Naive thymus-derived CD4-positive, alpha-beta T cell (primary cell): ENCODE measurements at regions not wholly inside any gene's neighbourhood (a gene's known extent, or its start where the extent isn't known, plus 50 kb on each side); places are given as distances from the start of the nearest gene placed in this dataset.

Experiments used
- ATAC-seq: fragments of 150-1000 bp; cut with Tn5 transposase; 2 replicates; pipeline ENCODE4 v1.10.0; 2021; ENCODE audit warnings: mild to moderate bottlenecking, moderate library complexity
- CTCF ChIA-PET: fragments of 350-600 bp; sonication (Branson Sonifier 250); formaldehyde crosslinking; loops from one replicate; lab custom pipeline; 2021; ENCODE audit warnings: antibody characterized with exemption; lab: Charles Lee
- POLR2A ChIA-PET: fragments of 350-600 bp; sonication (Branson Sonifier 250); formaldehyde crosslinking; loops from one replicate; lab custom pipeline; 2021; ENCODE audit warnings: antibody characterized with exemption, inconsistent platforms; lab: Charles Lee
- DNase-seq, 9 donors: peaks; one replicate each; pipeline versions ENCODE4 v3.0.0 to v3.0.0-alpha.2; 2020 to 2022; ENCODE audit warnings: mixed read lengths in 1 of 9
- H3K27ac ChIP-seq: one replicate; pipeline ENCODE4 v1.7.0; 2013; ENCODE audit warnings: mild to moderate bottlenecking, low read depth, low read length, moderate library complexity
- H3K27me3 ChIP-seq, 2 donors: one replicate each; pipeline ENCODE4 v1.7.0; 2013; ENCODE audit warnings: low read length in 2 of 2, mild to moderate bottlenecking in 2 of 2, moderate library complexity in 2 of 2; ENCODE audit not compliant: control insufficient read depth in 2 of 2, insufficient read depth in 2 of 2
- H3K36me3 ChIP-seq, 3 experiments: 1 replicate in 2 of 3; 2 replicates in 1 of 3; pipeline ENCODE4 v1.7.0; 2013; ENCODE audit warnings: low read length in 3 of 3, mild to moderate bottlenecking in 3 of 3, moderate library complexity in 1 of 3; ENCODE audit not compliant: insufficient read depth in 3 of 3, control insufficient read depth in 2 of 3
- H3K4me1 ChIP-seq, 2 donors: one replicate each; pipeline ENCODE4 v1.7.0; 2013; ENCODE audit warnings: low read length in 2 of 2, mild to moderate bottlenecking in 2 of 2, moderate library complexity in 1 of 2; ENCODE audit not compliant: control insufficient read depth in 2 of 2, insufficient read depth in 2 of 2
- H3K4me3 ChIP-seq: 2 replicates; pipeline ENCODE4 v1.7.0; 2013; ENCODE audit warnings: mild to moderate bottlenecking, low read length
- H3K9me3 ChIP-seq, 3 experiments: 1 replicate in 2 of 3; 2 replicates in 1 of 3; pipeline ENCODE4 v1.7.0; 2013; ENCODE audit warnings: low read length in 3 of 3; ENCODE audit not compliant: control insufficient read depth in 2 of 3
- H3K27ac Mint-ChIP-seq, 9 donors: one replicate each; pipeline ENCODE4 v1.8.0; 2020 to 2022; ENCODE audit warnings: mixed read lengths in 9 of 9, mild to moderate bottlenecking in 8 of 9, moderate library complexity in 5 of 9, inconsistent platforms in 2 of 9
- H3K27me3 Mint-ChIP-seq, 5 donors: one replicate each; pipeline ENCODE4 v1.8.0; 2021 to 2022; ENCODE audit warnings: mixed read lengths in 5 of 5, mild to moderate bottlenecking in 1 of 5
- H3K36me3 Mint-ChIP-seq, 5 donors: one replicate each; pipeline ENCODE4 v1.8.0; 2020 to 2022; ENCODE audit warnings: mixed read lengths in 5 of 5, mild to moderate bottlenecking in 3 of 5, inconsistent platforms in 1 of 5
- H3K4me1 Mint-ChIP-seq, 7 donors: one replicate each; pipeline ENCODE4 v1.8.0; 2020 to 2022; ENCODE audit warnings: mixed read lengths in 7 of 7, mild to moderate bottlenecking in 3 of 7, inconsistent platforms in 1 of 7
- H3K4me3 Mint-ChIP-seq, 10 donors: one replicate each; pipeline ENCODE4 v1.8.0; 2020 to 2022; ENCODE audit warnings: mild to moderate bottlenecking in 10 of 10, mixed read lengths in 10 of 10, moderate library complexity in 6 of 10, inconsistent platforms in 2 of 10
- H3K9me3 Mint-ChIP-seq, 11 donors: one replicate each; pipeline ENCODE4 v1.8.0; 2020 to 2022; ENCODE audit warnings: mixed read lengths in 11 of 11, mild to moderate bottlenecking in 4 of 11, inconsistent platforms in 1 of 11, moderate library complexity in 1 of 11
- intact Hi-C, 2 donors: fragments of 100-400 bp; cut with micrococcal nuclease; formaldehyde crosslinking; loops; one replicate each; pipeline ENCODE4 v1.15.1; 2023

DNA sequence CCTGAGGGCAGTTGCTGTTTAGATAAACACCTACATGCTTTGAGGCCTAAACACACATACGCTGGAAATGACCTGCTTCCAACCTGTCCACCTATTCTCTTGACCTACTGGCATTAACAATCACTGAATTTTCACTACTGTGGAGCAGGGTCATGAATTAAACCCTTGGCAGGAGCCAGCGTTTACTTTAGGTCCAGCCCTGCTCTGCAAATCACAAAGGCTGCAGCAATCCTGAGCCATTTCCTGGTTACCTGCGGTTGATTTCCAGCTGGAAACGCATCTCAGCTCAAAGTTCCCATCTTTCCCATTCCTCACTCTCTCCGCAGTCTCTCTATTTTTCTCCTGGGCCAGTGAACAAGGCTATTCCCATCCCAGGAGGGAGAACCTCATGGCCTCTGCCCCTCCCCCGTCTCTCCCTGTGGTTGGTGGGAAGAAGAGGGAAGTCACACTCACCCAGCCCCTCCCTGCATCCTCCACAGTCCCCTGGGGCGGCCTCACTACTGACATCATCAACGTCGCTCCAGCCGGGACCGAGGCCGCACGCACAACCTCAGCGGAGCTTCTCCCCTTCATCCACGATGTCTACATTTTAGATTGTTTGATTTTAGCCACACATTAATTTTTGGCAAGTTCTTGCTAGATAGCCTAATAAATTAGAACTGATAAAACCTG lies 84.5 kb upstream of the SNTG2 start:
- DNase-seq = no peak
- ChIA-PET POLR2A (no interaction called here), CTCF (no interaction called here)
- Histone ChIP-seq H3K4me1 (no peaks in the 10 kb centered on the region), H3K27ac (no peak overlapping the region), H3K27me3 (no peaks in the 10 kb centered on the region), H3K9me3 (no peaks in the 10 kb centered on the region), H3K36me3 (no peaks in the 10 kb centered on the region), H3K4me3 (no peak overlapping the region)
- ATAC-seq = peak; percentile 14
- intact Hi-C loops = no loop called here
- Mint-ChIP-seq H3K36me3 (peaks cover 0 to 4% (median 0%) of the 10 kb centered on the region in 5 donors), H3K27ac (no peak overlapping the region), H3K9me3 (peaks cover 0 to 3% (median 0%) of the 10 kb centered on the region in 11 donors), H3K27me3 (peaks cover 0 to 33% (median 13%) of the 10 kb centered on the region in 5 donors), H3K4me3 (no peak overlapping the region), H3K4me1 (peaks cover 0 to 16% (median 0%) of the 10 kb centered on the region in 7 donors)

DNA sequence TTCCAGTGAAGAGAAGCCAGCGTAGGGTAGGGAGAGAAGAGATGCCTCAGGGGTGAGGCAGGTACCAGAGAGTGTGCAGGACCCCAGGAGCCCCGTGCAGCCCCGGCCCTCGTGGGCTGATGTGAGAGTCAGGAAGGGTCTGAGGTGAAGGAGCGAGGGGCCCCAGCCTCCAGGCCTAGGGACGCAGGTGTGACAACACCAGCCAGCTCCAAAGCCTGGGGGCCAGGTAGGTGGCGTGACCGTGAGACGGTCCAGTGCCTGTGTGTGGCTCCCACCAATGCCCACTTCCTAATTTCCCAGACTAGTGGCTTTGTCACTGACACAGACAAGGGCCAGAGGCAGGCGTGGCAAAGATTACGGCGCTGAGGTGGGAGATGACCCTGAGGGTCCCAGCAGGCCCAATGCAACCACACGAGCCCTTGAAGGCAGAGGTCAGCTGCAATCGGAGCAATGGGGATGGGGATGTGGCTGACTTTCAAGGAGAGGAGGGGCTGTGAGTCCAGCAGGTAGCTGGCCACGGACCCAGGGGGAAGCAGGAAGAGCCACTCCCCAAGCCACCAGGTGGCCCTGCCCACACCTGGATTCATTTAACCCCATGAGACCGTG lies 86.0 kb upstream of the SNTG2 start:
- ATAC-seq = peak; percentile 10
- no peaks in the 10 kb centered on the region for H3K36me3 Mint-ChIP-seq
- peaks cover 0 to 21% (median 6%) of the 10 kb centered on the region in 5 donors for H3K27me3 Mint-ChIP-seq
- no peak overlapping the region for H3K27ac Mint-ChIP-seq
- no peaks in the 10 kb centered on the region for H3K27me3 ChIP-seq
- no peaks in the 10 kb centered on the region for H3K9me3 ChIP-seq
- ChIA-PET POLR2A (no interaction called here), CTCF (no interaction called here)
- no peak overlapping the region for H3K27ac ChIP-seq
- no peak overlapping the region for H3K4me3 ChIP-seq
- H3K4me3 Mint-ChIP-seq = no peak overlapping the region
- H3K36me3 ChIP-seq = no peaks in the 10 kb centered on the region
- intact Hi-C loops = no loop called here
- no peaks in the 10 kb centered on the region for H3K4me1 ChIP-seq
- peaks cover 0 to 7% (median 0%) of the 10 kb centered on the region in 7 donors for H3K4me1 Mint-ChIP-seq
- no peak for DNase-seq
- peaks cover 0 to 1% (median 0%) of the 10 kb centered on the region in 11 donors for H3K9me3 Mint-ChIP-seq

DNA sequence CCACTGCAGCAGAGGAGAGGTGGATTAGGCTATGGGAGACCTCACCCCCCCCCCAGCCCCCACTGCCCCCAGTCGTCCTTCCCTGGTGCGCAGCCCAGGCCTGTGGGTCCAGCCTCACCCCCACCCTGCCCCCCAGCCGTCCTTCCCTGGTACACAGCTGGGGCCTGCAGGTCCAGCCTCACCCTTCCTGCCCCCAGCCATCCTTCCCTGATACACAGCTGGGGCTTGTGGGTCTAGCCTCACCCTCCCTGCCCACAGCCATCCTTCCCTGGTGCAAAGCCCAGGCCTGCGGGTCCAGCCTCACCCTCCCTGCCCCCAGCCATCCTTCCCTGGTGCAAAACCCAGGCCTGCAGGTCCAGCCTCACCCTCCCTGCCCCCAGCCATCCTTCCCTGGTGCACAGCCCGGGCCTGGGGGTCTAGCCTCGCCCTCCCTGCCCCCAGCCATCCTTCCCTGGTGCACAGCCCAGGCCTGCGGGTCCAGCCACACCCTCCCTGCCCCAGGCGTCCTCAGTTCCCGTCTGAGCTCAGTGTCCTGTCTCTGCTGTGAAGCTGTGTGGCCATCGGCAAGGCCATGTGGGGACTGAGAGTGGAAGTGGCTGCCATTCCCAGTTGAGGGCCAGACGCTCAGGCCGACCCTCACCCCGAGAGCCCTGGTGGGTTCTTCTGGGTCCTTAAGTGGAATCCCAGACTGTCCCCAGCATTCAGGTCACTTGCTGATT lies 86.8 kb upstream of the SNTG2 start:
- ATAC-seq (no peak), DNase-seq (no peak)
- Mint-ChIP-seq H3K4me1 (peaks cover 0 to 6% (median 0%) of the 10 kb centered on the region in 7 donors), H3K4me3 (no peak overlapping the region), H3K27me3 (peaks cover 0 to 21% (median 6%) of the 10 kb centered on the region in 5 donors), H3K36me3 (no peaks in the 10 kb centered on the region), H3K9me3 (peaks cover 0 to 1% (median 0%) of the 10 kb centered on the region in 11 donors), H3K27ac (no peak overlapping the region)
- POLR2A ChIA-PET = no interaction called here
- H3K9me3 ChIP-seq = no peaks in the 10 kb centered on the region
- no peaks in the 10 kb centered on the region for H3K4me1 ChIP-seq
- H3K27me3 ChIP-seq = no peaks in the 10 kb centered on the region
- intact Hi-C loops = no loop called here
- CTCF ChIA-PET = no interaction called here
- no peak overlapping the region for H3K4me3 ChIP-seq
- H3K36me3 ChIP-seq = no peaks in the 10 kb centered on the region
- no peak overlapping the region for H3K27ac ChIP-seq

DNA sequence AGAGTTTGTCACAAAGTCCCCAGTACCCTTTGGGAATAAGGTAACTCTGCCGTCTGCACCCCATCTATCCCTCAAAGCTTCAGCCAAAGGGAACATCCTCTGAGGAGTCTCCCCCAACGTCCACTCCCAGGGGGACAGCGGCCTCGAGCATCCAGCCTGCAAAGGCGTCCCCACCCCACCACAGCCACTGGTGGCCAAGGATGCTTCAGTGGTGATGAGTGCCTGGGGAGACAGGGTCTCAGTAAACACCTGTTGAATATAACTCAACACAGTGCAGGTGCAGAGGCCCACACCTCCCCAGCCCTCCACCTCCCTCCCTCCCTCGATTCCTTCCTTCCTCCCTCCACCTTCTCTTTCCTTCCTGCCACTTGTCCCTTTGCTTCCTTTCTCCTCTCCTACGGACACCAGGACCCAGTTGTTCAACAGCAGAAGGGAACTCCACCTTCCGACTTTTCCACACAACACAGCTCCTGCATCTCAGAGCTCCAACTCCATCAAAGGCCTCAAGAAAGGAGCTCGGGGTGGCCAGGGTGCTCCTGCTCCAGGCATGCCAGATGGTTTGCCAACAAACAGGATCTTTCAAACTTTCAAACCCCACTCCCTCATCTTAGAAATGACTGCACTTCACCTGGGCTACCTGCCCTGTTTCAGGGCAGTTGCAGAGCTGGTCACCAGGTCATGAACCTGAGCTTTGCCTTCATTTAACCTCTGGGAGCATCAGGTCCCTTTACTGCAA lies 87.8 kb upstream of the SNTG2 start:
- Mint-ChIP-seq H3K27ac (no peak overlapping the region), H3K4me3 (no peak overlapping the region), H3K4me1 (peaks cover 0 to 6% (median 0%) of the 10 kb centered on the region in 7 donors), H3K9me3 (peaks cover 0 to 1% (median 0%) of the 10 kb centered on the region in 11 donors), H3K36me3 (no peaks in the 10 kb centered on the region), H3K27me3 (peaks cover 0 to 21% (median 6%) of the 10 kb centered on the region in 5 donors)
- CTCF ChIA-PET = no interaction called here
- H3K4me1 ChIP-seq = no peaks in the 10 kb centered on the region
- ATAC-seq = peak; percentile 26
- DNase-seq = peak in 1 of 9 donors; percentile 12
- H3K4me3 ChIP-seq = no peak overlapping the region
- no peaks in the 10 kb centered on the region for H3K36me3 ChIP-seq
- intact Hi-C loops = no loop called here
- H3K27ac ChIP-seq = no peak overlapping the region
- no peaks in the 10 kb centered on the region for H3K9me3 ChIP-seq
- POLR2A ChIA-PET = no interaction called here
- no peaks in the 10 kb centered on the region for H3K27me3 ChIP-seq

DNA sequence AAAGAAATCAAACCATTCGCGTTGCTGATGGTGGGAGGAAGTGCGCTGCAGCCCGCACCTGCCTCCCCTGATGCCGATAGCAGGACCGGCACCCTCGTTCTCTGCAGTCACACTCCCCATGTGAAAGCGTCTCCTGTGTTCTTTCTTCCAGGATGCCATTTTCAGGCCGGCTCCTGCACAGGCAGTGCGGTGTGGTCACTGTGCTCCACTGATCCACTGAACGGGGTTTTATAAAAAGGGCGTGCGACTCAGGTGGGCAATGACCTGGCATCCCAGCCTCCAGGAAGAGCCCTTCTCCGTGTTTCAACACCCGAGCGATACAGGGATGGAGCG lies 88.3 kb upstream of the SNTG2 start:
- intact Hi-C loops = no loop called here
- no peak overlapping the region for H3K4me3 Mint-ChIP-seq
- H3K36me3 ChIP-seq = no peaks in the 10 kb centered on the region
- H3K27me3 ChIP-seq = no peaks in the 10 kb centered on the region
- CTCF ChIA-PET = no interaction called here
- POLR2A ChIA-PET = no interaction called here
- H3K4me1 ChIP-seq = no peaks in the 10 kb centered on the region
- peaks cover 0 to 16% (median 5%) of the 10 kb centered on the region in 5 donors for H3K27me3 Mint-ChIP-seq
- no peaks in the 10 kb centered on the region for H3K36me3 Mint-ChIP-seq
- peaks cover 0 to 6% (median 0%) of the 10 kb centered on the region in 7 donors for H3K4me1 Mint-ChIP-seq
- ATAC-seq = no peak
- peaks cover 0 to 1% (median 0%) of the 10 kb centered on the region in 11 donors for H3K9me3 Mint-ChIP-seq
- no peak overlapping the region for H3K4me3 ChIP-seq
- no peaks in the 10 kb centered on the region for H3K9me3 ChIP-seq
- no peak overlapping the region for H3K27ac ChIP-seq
- DNase-seq = peak in 1 of 9 donors; percentile 7
- H3K27ac Mint-ChIP-seq = no peak overlapping the region

DNA sequence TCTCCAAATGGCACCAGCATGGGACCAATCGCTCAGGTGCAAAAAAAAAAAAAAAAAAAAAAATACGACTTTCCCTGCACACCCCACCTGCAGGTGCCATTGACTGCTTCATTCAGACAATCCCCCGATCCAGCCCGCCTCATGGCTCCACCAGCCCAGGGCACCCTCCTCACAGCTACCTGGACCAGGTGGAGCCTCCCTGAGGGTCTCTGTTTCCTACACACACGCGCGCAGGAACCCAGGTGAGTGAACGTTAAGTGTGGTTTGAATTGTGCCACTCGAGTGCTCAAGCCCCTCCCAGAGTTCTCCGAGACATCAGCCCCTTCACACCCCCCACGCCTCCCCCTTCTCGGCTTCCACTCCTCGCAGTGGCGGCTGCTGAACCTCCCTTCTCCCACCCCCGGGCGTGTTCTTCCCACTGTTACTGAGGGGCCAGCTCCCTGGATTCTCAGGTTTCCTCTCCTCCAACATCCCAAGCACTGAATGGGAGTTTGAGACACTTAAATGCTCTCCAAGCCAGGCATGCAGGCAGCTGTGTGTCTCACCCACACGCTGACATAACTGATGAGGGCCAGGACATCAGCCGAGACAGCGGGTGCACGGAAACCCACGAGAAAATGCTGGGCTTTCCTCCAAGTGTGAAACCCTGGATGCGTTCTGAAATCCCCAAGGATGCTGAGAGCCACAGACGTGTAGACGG lies 88.8 kb upstream of the SNTG2 start:
- DNase-seq (peak in 1 of 9 donors; percentile 3), ATAC-seq (no peak)
- Histone ChIP-seq H3K4me3 (no peak overlapping the region), H3K9me3 (no peaks in the 10 kb centered on the region), H3K4me1 (no peaks in the 10 kb centered on the region), H3K27ac (no peak overlapping the region), H3K27me3 (no peaks in the 10 kb centered on the region), H3K36me3 (no peaks in the 10 kb centered on the region)
- ChIA-PET POLR2A (no interaction called here), CTCF (no interaction called here)
- Mint-ChIP-seq H3K4me3 (no peak overlapping the region), H3K36me3 (no peaks in the 10 kb centered on the region), H3K27ac (no peak overlapping the region), H3K4me1 (peaks cover 0 to 6% (median 0%) of the 10 kb centered on the region in 7 donors), H3K9me3 (peaks cover 0 to 1% (median 0%) of the 10 kb centered on the region in 11 donors), H3K27me3 (peaks cover 0 to 11% (median 4%) of the 10 kb centered on the region in 5 donors)
- intact Hi-C loops = no loop called here
